Tibial nerve (tissue), 4 donors: ENCODE measurements at regions not wholly inside any gene's neighbourhood (a gene's known extent, or its start where the extent isn't known, plus 50 kb on each side); places are given as distances from the start of the nearest gene placed in this dataset.

ENCODE experiments used
- DNase-seq, 2 donors: peaks; one replicate each; pipeline ENCODE4 v3.0.0-alpha.2; 2019; ENCODE audit warnings: low spot score in 2 of 2
- H3K27ac ChIP-seq, 4 donors: fragments of 200-600 bp; sonication (generic) in 3 of 4; one replicate each; pipeline ENCODE4 v1.5.1; 2017 to 2019; ENCODE audit warnings: mild to moderate bottlenecking in 1 of 4
- H3K27me3 ChIP-seq, 2 donors: fragments of 200-600 bp; sonication (generic) in 1 of 2; one replicate each; pipeline versions ENCODE4 v1.5.1 to v1.6.0; 2017 to 2019
- H3K36me3 ChIP-seq, 3 donors: fragments of 200-600 bp; sonication (generic); one replicate each; pipeline ENCODE4 v1.5.1; 2018 to 2019
- H3K4me1 ChIP-seq, 4 donors: fragments of 200-600 bp; sonication (generic) in 3 of 4; one replicate each; pipeline ENCODE4 v1.5.1; 2017 to 2019
- H3K4me3 ChIP-seq, 4 donors: fragments of 200-600 bp; sonication (generic) in 3 of 4; one replicate each; pipeline ENCODE4 v1.5.1; 2017 to 2019; ENCODE audit warnings: mild to moderate bottlenecking in 1 of 4, moderate library complexity in 1 of 4
- H3K9me3 ChIP-seq, 4 donors: fragments of 200-600 bp; sonication (generic) in 3 of 4; one replicate each; pipeline ENCODE4 v1.5.1; 2017 to 2019
- EP300 ChIP-seq, 2 donors: sonication (generic); formaldehyde crosslinking; IDR thresholded peaks; one replicate each; pipeline ENCODE4 v1.6.1; 2017; ENCODE audit warnings: antibody characterized with exemption in 2 of 2, mild to moderate bottlenecking in 1 of 2
- POLR2A ChIP-seq, 2 donors: fragments of 450-650 bp; IDR thresholded peaks; one replicate each; pipeline ENCODE4 v1.6.1; 2017; ENCODE audit warnings: antibody characterized with exemption in 2 of 2, mild to moderate bottlenecking in 2 of 2, moderate library complexity in 2 of 2
- WGBS, 2 donors: methylation state at CpG; one replicate each; pipeline ENCODE4 v1.1.5; 2018; 5-methylcytosine and 5-hydroxymethylcytosine counted together
- TF ChIP-seq, protein P1 (sequence below), 5 experiments: fragments of 200-600 bp in 3 of 5; fragments of 450-650 bp in 2 of 5; sonication (generic) in 3 of 5; IDR thresholded peaks; one replicate each; pipeline ENCODE4 v1.5.1; 2016 to 2019; ENCODE audit warnings: antibody characterized with exemption in 5 of 5, mild to moderate bottlenecking in 3 of 5, moderate library complexity in 2 of 5

DNA sequence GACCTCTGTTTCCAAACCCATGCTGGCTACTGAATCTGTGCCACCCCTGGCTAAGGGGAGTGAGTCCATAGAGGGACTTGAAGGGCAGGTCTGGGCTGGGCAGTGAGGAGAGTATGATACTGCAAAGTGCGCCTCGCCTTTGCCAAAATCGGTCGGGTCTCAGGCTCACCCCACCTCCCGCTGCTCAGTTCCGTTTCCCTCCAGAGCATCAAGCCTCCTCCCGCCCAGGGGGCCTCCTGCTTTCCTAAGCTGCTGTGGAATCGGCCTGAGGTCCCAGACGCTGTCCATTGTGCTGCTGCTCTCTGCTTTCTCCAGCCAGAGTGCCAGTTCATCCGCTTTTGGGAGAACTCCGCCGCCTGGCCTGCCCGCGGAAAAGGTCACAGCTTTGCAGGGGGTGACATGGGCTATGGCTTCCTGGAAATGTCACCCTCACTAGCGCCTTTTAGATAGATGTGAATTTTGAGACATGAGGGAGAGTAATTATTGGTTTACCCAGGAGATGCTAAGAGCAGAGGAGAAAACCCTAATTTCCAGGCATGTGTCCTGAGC is 1418.4 kb downstream of the UQCRFS1 start:
- Histone ChIP-seq H3K4me1 (peaks cover 0 to 39% (median 14%) of the 10 kb centered on the region in 4 donors), H3K9me3 (no peaks in the 10 kb centered on the region), H3K4me3 (peak overlapping the region; percentile 47 to 79 (median 64)), H3K27ac (peak overlapping the region; percentile 72 to 92 (median 87)), H3K36me3 (peaks cover 0 to 9% (median 0%) of the 10 kb centered on the region in 3 donors), H3K27me3 (no peaks in the 10 kb centered on the region)
- no peak for TF ChIP-seq EP300 (IDR thresholded peaks at IDR 0.05)
- TF ChIP-seq POLR2A (IDR thresholded peaks at IDR 0.05): no peak
- TF ChIP-seq, protein P1, sequence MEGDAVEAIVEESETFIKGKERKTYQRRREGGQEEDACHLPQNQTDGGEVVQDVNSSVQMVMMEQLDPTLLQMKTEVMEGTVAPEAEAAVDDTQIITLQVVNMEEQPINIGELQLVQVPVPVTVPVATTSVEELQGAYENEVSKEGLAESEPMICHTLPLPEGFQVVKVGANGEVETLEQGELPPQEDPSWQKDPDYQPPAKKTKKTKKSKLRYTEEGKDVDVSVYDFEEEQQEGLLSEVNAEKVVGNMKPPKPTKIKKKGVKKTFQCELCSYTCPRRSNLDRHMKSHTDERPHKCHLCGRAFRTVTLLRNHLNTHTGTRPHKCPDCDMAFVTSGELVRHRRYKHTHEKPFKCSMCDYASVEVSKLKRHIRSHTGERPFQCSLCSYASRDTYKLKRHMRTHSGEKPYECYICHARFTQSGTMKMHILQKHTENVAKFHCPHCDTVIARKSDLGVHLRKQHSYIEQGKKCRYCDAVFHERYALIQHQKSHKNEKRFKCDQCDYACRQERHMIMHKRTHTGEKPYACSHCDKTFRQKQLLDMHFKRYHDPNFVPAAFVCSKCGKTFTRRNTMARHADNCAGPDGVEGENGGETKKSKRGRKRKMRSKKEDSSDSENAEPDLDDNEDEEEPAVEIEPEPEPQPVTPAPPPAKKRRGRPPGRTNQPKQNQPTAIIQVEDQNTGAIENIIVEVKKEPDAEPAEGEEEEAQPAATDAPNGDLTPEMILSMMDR (IDR thresholded peaks at IDR 0.05): no peak
- WGBS, 2 donors: 8 to 10% methylated on average over 13 to 15 of the region's 15 CpGs
- DNase-seq: no peak

DNA sequence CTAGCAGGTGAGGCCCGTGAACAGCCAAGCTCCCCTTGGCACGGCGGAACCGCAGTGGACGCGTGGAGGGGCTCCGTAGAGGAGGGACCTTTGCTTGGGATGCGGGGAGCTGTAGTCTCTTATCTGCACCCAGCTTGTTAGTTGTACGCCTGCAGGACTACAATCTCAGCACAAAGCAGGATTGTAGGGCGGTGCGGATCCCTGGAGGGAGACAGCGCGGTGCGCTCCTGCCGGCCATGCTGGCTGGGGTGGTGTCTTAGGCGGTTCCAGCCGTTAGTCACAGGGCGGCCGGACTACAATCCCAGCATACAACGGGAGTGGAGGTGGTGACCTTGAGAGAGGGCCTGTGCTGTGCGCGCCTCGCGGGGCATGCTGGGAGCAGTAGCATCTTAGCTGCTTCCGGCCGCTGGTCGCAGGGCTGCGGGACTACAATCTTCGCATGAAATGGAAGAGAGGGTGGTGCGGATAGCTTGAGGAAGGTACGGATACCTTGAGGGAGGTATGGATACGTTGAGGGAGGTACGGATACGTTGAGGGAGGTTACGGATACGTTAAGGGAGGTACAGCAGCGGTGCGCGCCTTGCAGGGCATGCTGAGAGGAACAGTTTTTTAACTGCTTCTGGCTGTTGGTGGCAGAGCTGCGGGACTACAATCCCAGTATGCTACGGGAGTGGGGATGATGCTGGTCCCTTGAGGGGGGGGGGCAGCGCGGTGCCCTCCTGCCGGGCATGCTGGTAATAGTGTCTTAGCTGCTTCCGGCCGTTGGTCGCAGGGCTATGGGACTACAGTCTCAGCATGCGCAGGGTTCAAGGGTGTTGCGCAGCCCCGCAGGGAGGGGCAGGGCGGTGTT is 1419.1 kb downstream of the UQCRFS1 start:
- WGBS, 2 donors: 2% methylated on average over 30 to 51 of the region's 51 CpGs
- Histone ChIP-seq H3K27me3 (no peaks in the 10 kb centered on the region), H3K9me3 (no peaks in the 10 kb centered on the region), H3K4me3 (peak overlapping the region; percentile 47 to 79 (median 64)), H3K27ac (peak overlapping the region; percentile 72 to 92 (median 87)), H3K36me3 (peaks cover 0 to 9% (median 0%) of the 10 kb centered on the region in 3 donors), H3K4me1 (peaks cover 0 to 39% (median 14%) of the 10 kb centered on the region in 4 donors)
- TF ChIP-seq, protein P1 (IDR thresholded peaks at IDR 0.05): peak in 2 of 5 experiments; percentile 5 to 34
- peak; percentile 20 to 89 for TF ChIP-seq EP300 (IDR thresholded peaks at IDR 0.05)
- peak; percentile 57 to 67 for TF ChIP-seq POLR2A (IDR thresholded peaks at IDR 0.05)
- peak; percentile 81 to 90 for DNase-seq

DNA sequence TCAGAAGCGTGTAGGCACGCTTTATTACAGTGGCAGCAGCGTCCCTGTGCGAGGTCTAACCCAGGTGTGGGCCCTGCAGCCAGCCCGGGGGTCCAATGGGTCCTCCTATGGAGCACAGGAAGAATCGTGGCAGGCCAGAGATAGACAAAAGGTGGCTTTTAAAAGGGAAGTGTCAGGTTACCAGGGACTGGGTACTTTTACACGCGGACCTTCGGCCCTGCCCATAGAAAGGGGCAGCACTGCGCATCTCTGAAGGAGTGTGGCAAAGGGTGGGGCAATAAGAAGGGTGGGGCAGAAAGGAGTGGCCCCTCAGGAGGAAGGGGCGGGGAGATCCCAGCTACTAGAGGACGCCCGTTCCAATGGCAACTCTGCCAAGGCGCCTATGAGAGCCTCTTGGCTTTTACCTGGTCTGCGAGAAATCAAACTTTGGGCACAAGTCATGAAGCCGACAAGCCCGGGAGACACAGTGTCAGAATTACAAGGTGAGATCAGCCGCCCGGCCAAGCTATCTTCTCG is 1419.8 kb downstream of the UQCRFS1 start:
- no peaks in the 10 kb centered on the region for H3K9me3 ChIP-seq
- H3K27ac ChIP-seq: peak overlapping the region; percentile 72 to 92 (median 87)
- WGBS, 2 donors: 2 to 5% methylated on average over 20 of the region's 20 CpGs
- H3K27me3 ChIP-seq: no peaks in the 10 kb centered on the region
- peak; percentile 30 to 63 for DNase-seq
- TF ChIP-seq POLR2A (IDR thresholded peaks at IDR 0.05) (no peak), EP300 (IDR thresholded peaks at IDR 0.05) (no peak)
- TF ChIP-seq, protein P1 (IDR thresholded peaks at IDR 0.05): no peak
- peaks cover 0 to 7% (median 0%) of the 10 kb centered on the region in 3 donors for H3K36me3 ChIP-seq
- H3K4me3 ChIP-seq: peak overlapping the region; percentile 47 to 79 (median 64)
- peaks cover 0 to 39% (median 14%) of the 10 kb centered on the region in 4 donors for H3K4me1 ChIP-seq

DNA sequence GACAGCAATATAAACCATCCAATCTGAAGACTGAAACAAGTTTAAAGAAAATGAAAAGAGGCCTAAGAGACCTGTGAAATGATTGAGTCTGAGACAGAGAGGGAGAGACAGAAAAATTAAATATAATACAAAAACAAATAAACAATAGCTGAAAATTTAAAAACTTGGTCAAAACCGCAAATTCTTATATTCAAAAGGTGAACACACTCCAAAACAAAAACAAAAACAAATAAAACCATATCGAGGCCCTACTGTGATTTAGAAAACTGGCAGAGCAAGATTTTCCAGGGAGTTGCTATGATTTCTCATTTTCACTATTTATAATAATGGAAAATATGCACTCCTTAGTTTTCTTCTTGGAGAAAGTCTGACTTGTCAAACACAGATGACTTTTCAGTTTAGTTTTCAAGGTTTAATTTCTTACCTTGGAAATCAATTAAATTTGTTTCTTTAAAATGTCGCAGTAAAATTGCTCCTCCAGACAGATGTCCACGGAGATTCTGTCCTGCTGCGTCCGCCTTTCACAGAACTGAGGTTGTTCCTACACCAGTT is 1420.3 kb downstream of the UQCRFS1 start:
- DNase-seq: no peak
- Histone ChIP-seq H3K36me3 (peaks cover 0 to 4% (median 0%) of the 10 kb centered on the region in 3 donors), H3K4me1 (peaks cover 0 to 39% (median 14%) of the 10 kb centered on the region in 4 donors), H3K27me3 (no peaks in the 10 kb centered on the region), H3K27ac (peak overlapping the region; percentile 72 to 92 (median 87)), H3K4me3 (peak overlapping the region; percentile 47 to 79 (median 64)), H3K9me3 (peaks cover 0 to 2% (median 0%) of the 10 kb centered on the region in 4 donors)
- 12 to 17% methylated on average over 6 of the region's 6 CpGs for WGBS, 2 donors
- TF ChIP-seq EP300 (IDR thresholded peaks at IDR 0.05): no peak
- TF ChIP-seq POLR2A (IDR thresholded peaks at IDR 0.05): no peak
- TF ChIP-seq, protein P1 (IDR thresholded peaks at IDR 0.05): no peak
